Renal pelvis (tissue), 1 donor: ENCODE measurements at regions not wholly inside any gene's neighbourhood (a gene's known extent, or its start where the extent isn't known, plus 50 kb on each side); places are given as distances from the start of the nearest gene placed in this dataset.

Source experiments
- DNase-seq: peaks from one replicate; pipeline ENCODE4 v3.0.0-alpha.2; 2013

DNA sequence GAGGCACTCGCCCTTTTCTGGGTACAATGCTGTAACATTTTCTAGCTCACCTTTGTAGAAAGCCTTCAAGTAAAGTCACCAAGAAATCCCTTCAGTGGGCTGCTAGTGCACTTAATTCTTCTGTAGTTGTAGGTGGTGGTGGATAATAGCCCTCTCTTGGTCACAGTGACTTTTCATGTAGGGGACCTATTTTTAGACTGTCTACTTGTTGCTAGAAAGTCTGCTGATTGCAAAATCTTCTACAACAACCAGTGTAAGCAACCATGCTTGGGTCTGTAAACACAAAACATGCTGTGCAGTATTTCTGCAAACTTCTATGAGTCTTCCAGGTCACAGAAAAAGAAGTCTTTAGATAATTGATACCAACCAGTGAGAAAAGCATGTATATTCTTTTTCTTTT, 55.6 kb downstream of the PBDC1 start:
- DNase-seq: no peak

- no peak for DNase-seq
Observed at GRCh38 chrX:76248901-76249300, 76.0 kb downstream of the PBDC1 start.

GRCh38 chrX:76253432-76253831, 80.6 kb downstream of the PBDC1 start:
- peak; percentile 15 for DNase-seq

DNA sequence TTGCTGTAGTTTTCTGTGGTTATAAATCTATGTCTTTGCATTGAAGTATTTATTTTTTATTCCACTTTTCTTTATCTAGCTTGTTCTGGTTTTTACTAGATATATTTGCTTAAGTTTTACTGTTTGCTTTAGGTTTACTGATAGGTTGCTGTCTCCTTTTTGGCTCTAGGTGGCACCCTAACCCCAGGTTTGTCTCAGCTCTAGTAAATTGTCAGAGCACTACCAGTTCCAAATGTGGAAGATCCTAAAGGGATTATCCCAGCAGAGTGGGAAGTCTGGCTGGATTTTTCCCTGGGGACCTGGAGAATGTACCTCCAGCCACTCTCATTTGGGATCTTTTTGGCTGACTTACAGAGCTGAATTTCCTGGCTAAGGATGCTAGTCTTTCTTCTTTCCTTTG, 106.1 kb downstream of the PBDC1 start:
- peak; percentile 38 for DNase-seq
